GM18951 (cell line): ENCODE measurements at regions not wholly inside any gene's neighbourhood (a gene's known extent, or its start where the extent isn't known, plus 50 kb on each side); places are given as distances from the start of the nearest gene placed in this dataset.

Experiments
- POLR2A ChIP-seq: IDR thresholded peaks from 4 replicates; pipeline ENCODE4 v1.6.1; 2011; ENCODE audit warnings: mild to moderate bottlenecking; ENCODE audit not compliant: insufficient read length, insufficient read depth; ENCODE audit errors: extremely low read depth
- in situ Hi-C: fragments of 300-500 bp; cut with MboI; formaldehyde crosslinking; loops from one replicate; pipeline ENCODE4 v1.12.0; 2022; ENCODE audit warnings: low sequenced_read_pairs, mixed read lengths, inconsistent platforms; ENCODE audit not compliant: unreplicated experiment

- in situ Hi-C loops: no loop called here
- TF ChIP-seq POLR2A: no peak
Measured at GRCh38 chr18:64983497-64984238, 767.1 kb upstream of the CDH7 start.

- no peak for TF ChIP-seq POLR2A
- in situ Hi-C loops: no loop called here
Measured at GRCh38 chr18:64982414-64983055, 768.3 kb upstream of the CDH7 start.

- no peak for TF ChIP-seq POLR2A
- in situ Hi-C loops: no loop called here
Measured at GRCh38 chr18:64981915-64982314, 768.9 kb upstream of the CDH7 start.

- TF ChIP-seq POLR2A: no peak
- in situ Hi-C loops: no loop called here
Measured at GRCh38 chr18:64979791-64980190, 771.0 kb upstream of the CDH7 start.

- in situ Hi-C loops: no loop called here
- TF ChIP-seq POLR2A: no peak
Measured at GRCh38 chr18:64974391-64975125, 776.3 kb upstream of the CDH7 start.

GRCh38 chr18:64972545-64972944 lies 778.3 kb upstream of the CDH7 start:
- in situ Hi-C loops: no loop called here
- no peak for TF ChIP-seq POLR2A

GRCh38 chr18:64966667-64967066 lies 784.1 kb upstream of the CDH7 start:
- in situ Hi-C loops: no loop called here
- no peak for TF ChIP-seq POLR2A

GRCh38 chr18:64956465-64956864 lies 794.3 kb upstream of the CDH7 start:
- in situ Hi-C loops: no loop called here
- TF ChIP-seq POLR2A: no peak

GRCh38 chr18:64949885-64950284 lies 800.9 kb upstream of the CDH7 start:
- TF ChIP-seq POLR2A: no peak
- in situ Hi-C loops: no loop called here

GRCh38 chr18:64936671-64937070 lies 787.8 kb upstream of the LINC00305 start:
- in situ Hi-C loops: no loop called here
- no peak for TF ChIP-seq POLR2A

GRCh38 chr18:64929036-64929435 lies 780.1 kb upstream of the LINC00305 start:
- in situ Hi-C loops: no loop called here
- TF ChIP-seq POLR2A: no peak

GRCh38 chr18:64919971-64920570 lies 771.2 kb upstream of the LINC00305 start:
- in situ Hi-C loops: no loop called here
- no peak for TF ChIP-seq POLR2A

- no peak for TF ChIP-seq POLR2A
- in situ Hi-C loops: no loop called here
Measured at GRCh38 chr18:64918851-64919250, 770.0 kb upstream of the LINC00305 start.
